Activated CD8-positive, alpha-beta memory T cell treated with anti-CD3 and anti-CD28 coated beads, Interleukin-2, amount 50 U/mL, for 4 hours (primary cell): ENCODE measurements at regions not wholly inside any gene's neighbourhood (a gene's known extent, or its start where the extent isn't known, plus 50 kb on each side); places are given as distances from the start of the nearest gene placed in this dataset.

Experiments used
- DNase-seq: peaks from one replicate; pipeline ENCODE4 v3.0.0-alpha.2; 2020

DNA sequence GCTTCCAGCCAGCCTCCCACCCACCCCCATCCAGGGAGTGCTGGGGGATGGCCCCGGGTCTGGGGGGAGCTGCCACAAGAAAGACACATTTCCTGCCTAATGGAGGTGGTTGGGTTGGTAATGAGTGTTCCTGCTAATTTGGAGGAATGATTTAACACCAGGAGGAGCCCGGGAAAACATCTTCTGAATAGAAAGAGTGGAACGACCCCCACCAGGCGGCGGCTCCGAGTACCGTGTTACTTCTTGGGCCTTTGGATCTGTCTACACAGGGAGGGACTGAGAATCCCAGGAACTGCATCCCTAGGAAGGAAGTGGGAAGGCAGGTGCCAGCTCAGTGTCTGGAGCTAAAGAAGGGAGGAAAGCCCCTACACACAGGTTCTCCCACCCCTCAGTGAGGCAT is 64.6 kb downstream of the TSPAN17 start:
- no peak for DNase-seq

DNA sequence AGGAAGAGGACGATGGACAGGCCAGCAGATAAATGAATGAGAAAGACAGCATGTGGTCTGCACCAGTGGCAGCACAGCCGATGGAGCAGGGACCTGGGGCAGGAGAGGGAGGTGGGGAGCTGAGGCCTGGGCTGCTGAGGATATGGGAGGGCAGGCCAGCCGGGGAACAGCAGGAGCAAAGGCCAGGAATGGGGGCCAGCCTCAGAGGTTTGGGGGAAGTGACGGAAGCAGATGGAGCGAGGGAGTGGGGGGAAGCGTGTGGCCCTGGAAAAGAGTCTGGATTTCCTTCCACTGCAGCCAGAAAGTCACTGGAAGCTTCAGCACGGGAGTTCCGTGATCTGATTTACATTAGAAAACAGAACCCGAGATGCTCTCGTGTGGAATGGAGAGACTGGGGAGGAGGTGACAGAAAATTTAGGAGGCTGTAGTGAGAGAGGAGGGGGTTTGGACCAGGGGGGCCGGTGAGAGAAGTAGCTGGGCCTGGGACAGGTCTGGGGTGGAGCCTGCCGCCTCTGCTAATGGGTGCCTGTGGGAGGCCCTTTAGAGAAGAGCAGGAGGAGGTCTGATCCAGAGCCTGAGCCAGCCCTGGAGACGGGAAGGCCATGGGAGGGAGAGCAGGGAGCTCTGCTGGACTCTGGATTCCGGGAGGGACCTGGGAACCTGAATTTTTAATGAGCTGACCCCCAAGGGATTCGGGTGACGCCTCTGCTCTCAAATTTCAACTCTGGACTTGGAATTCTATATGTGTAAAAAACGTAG is 65.4 kb downstream of the TSPAN17 start:
- no peak for DNase-seq

DNA sequence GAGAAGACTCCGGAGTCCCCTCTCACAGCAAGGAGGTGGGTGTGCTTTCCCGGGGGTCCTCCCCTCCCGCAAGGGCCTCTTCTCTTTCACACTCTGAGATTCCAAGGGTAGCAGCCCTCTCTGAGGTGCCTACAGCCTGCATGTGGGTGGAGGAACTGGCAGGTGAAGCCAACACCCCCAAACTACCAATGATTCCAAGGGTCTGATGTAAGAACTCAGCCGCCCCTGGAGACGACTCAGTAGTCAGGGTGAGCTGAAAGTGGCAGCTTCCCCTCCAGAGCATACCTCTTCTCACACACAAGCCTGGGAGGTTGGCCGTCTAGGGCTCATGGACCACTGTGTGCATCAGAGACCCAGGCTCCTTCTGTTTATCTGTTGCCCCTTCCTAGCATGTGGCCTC is 66.1 kb downstream of the TSPAN17 start:
- no peak for DNase-seq

DNA sequence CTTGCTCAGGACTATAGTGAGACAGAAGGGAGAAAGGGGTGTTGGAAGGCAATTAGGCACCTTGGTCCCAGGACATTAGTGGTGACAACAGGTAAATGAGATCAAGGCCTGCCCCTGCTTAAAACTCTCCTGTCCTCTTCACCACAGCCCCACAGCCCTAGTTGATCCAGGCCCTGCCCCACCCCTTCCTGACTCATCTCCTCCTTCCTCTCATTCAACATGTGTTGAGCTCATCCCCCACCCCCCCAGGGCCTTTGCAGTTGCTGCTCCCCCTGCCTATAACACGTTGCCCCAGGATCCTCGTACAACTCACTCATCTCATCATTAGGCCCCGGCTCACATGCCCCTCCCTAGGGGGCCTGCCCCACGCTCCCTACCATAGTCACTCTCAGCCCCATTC is 66.8 kb downstream of the TSPAN17 start:
- no peak for DNase-seq

DNA sequence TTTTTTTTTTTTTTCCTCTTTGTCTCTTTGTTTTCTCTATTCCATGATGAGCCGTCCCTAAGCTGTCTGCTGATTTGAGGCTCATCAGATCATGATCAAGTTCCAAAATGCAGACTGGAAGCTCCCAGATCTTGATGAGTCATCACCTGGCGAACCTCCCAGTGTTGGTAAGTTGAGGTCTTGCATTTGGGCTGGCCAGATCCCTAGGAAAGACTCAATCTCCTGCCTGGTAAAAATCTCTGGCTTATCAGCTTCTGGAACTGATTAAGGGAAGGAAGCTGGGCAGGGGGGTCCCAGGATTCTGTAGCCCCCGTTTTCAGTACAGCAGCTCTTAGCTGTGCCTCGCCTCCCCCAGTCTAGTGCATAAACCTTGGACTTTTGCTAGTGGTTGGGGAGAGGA is 69.0 kb downstream of the TSPAN17 start:
- no peak for DNase-seq

DNA sequence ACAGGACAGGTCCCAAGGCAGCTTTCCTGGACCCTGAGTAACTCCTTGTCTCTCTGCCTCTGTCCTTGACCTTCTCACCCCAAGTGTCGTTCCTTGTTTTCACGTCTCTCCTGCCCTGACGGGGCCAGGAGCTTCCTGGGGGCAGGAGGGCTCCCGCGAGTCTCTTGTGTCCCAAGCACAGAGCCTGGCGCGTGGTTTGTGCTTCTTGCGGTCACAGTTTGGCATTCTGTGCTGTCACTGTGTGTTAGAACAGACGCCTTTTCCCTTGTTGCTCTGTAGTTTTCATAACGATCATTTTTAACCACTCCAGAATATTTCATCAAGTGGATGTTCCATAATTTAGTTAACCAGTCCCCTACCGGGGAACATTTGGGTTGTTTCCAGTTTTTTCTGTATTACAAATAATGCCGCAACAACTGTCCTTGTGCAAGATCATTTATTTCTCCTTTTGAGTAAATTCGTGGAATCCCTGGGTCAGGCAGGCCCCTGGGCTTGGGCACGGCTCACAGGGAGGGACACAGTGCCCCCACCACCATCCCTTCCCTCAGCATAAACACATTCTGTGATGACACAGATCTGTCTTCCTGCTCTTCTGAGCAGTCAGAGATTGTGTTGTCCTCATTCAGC is 71.9 kb downstream of the TSPAN17 start:
- no peak for DNase-seq

DNA sequence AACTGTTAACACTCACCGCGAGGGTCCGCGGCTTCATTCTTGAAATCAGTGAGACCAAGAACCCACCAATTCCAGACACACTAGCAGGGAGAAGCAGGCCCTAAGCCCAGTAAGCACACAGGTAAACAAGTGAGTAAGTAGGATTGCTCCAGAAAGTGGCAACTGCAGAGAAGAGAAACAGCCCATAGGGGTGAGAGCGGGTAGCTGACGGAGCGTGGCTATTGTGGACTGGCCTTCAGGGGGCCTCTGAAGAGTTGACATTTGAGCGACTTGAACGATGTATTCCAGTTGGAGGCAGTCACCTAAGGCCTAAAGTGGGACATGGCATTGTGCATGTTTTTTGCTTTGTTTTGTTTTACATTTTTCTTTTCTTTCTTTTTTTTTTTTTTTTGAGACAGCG is 74.2 kb downstream of the TSPAN17 start:
- no peak for DNase-seq

DNA sequence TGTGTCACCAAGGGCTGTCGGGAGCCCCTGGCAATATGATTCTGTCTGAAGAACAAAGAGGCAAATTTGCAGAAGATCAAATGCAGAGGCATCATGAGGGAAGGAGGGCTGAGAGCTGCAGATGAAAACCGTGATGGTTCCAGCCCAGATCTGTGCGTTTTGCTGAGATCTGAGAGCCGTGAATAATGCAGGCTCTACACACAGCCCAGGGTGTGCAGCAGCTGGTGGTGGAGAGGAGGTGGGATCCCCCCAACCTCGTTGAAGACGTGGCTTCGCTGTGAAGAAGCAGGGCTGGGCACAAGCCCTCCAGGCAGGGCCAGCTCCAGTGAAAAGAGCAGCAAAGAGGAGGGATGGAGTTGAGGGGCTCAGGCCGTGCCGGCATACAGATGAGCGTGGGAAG is 75.5 kb downstream of the TSPAN17 start:
- no peak for DNase-seq

DNA sequence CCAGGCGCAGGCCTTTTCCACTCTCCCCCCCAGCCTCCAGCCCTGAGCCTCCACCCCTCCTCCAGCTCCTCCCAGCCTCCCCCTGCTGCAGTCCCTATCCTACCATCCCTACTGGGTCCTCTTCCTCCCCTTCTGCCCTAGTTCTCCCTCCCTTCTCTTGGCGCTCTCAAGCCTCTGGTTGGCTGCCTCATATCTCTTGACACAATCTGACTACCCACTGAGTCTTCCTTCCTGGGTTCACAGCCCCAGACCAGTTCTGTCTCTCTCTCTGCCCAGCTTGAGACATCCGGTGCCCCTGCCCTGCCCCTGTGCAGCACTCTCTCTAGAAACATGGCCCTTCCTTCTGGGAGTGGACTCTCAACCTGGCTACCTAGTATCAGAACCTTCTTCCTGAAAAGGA is 76.2 kb downstream of the TSPAN17 start:
- DNase-seq: no peak

DNA sequence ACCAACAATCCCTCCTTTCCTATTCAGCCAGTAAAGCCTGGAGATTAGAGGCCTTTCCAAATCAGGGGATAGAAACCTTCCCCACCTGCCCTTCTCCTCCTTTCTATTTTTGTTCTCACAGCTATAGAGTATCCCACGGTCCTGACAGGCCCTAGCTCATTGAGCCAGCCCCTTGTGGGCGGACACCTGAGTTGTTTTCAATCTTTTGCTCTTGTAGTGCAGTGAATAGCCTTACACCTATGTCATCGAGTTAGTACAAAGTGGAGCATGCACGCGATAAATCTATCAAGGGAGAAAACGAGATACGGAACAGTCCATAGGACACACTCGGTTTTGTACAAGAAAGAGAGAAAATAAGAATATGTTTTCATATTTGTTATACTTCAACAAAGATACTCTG is 77.2 kb downstream of the TSPAN17 start:
- no peak for DNase-seq

DNA sequence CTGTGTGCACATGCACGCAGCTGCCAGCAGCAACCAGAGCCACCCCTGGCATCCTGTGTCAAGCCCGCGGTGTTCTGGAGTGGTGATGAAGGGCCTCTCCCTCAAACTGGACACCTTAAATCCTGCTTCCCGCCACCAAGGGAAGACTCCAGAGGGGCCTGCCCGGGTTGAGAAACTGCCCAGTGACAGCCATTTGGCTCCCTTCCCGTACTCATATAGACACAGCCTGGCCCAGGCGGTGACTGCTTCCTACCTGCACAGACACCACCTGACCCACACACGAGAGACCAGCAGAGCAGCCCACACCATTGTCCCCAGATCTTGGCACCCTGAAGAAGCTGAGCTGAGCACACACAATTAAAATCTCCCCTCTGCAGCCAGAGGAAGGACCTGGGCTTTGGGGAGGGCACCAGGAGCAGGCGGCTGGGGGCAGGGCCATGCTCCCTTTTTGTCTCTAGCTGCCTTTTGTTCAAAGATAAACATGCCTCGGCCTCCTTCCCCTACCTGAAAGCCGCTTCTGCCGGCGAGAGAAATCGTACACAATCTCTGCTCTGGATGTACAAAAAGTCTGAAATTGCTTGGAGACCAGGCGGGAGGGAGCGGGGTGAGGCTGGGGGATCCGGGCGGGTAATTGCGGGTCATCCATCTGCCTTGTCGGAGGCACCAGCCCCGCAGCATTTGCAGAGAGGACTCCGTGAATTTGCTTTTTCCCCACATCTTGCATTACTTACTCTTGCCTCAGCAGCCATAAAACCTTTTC is 78.4 kb downstream of the TSPAN17 start:
- no peak for DNase-seq

DNA sequence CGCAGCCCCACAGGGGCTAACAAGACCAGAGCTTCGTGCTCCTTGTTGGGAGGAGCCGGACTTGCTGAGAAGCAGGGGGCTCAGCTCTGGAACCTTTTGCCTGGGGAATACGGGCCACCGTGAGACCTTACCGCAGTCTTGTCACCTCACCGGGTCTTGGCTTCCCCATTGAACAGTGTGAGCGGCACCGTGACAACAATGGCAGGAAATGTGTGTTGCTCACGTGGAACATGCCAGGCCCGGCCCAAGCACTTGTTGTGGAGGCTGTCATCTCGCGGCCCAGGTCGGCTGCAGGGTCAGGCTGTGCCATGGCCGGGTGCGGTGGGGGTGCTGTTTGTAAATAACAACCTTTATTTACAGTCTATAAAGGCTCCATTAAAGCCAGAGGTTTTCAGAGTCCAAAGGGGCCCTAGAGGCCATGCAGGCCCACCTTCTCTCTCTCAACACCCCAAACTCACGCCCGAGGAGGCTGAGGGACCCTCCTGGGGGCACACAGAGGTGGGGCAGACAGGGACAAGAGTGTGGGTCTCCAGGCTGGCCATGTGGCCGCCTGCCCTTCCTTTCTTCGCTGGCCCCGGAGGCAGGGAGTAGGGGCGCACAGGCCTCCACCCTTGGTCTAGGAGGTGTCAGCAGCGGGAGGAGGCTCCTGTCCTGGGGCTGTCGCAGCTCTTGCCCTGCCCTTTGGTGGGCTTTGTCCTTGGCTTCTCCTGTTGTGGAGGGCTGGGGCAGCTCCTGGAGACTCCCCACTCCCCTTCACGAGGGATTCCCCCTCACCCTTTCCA is 79.7 kb downstream of the TSPAN17 start:
- DNase-seq: no peak

DNA sequence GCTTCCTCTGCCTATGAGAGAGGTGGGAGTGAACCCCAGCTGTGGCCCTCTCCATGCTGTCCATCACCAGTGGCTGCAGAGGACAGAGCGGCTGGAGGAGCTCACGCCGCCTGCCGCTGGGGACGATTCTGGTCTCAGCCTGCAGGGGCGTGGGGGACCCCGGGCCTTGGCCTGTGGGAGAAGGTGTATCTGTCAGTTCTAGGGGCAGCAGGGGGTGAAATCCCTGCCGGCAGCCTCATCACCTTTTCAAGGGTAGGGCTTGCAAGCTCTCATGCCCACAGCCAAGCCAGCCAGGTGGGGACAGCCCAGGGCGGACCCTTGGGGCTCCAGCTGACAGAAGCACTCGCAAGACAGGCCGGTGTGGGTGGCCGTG is 80.2 kb downstream of the TSPAN17 start:
- DNase-seq: no peak

DNA sequence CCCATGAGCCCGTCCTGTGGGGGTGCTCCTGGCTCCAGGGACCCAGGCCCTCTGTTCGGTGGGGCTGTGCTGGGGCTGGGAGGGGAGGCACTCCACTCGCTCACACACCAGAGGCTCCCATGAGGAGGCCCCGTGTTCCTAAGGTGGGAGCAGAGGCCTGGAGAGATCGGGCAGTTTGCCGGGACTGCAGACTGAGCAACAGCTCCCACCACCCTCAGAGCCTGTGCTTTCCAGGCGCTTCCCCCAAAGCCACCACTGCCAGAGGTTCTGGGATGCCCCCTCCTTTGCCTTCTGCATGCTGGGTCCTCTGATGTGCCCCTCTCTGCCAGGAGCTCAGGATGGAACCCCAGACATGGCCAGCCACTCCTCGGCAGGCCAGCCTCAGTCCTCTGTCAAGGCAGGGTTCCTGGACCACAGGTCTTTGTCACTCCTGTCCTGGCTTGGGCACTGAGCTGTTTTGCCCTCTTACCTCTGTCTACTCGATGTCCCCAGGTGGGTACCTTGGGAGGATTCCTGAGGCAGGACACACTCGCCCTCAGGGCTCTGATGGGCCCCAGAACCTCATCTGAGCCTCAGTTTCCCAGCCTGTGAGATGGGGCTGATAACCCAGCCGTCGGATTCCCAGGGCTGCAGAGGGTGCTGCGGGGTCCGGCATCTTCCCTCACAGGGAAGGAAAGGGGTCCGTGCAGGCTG is 80.8 kb downstream of the TSPAN17 start:
- no peak for DNase-seq

DNA sequence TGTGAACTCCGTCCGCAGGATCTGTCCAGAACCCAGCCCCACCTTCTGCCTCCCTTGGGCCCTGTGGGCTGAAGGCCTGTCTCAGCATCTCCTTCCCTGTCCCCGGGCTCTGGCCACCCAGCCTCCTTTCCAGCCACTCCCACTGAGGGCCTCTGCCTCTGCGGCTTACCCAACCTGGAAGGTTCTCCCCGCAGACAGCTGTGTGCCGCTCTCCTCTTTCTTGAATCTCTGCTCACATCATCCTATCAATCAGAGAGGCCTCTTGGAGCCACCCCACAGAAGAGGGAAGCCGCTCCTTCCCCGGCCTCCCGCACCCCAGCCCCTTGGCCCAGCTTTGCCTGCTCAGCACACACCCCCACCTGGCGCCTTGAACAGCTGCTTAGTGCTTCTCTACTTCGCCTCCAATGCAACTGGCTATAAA is 81.5 kb upstream of the UNC5A start:
- no peak for DNase-seq

DNA sequence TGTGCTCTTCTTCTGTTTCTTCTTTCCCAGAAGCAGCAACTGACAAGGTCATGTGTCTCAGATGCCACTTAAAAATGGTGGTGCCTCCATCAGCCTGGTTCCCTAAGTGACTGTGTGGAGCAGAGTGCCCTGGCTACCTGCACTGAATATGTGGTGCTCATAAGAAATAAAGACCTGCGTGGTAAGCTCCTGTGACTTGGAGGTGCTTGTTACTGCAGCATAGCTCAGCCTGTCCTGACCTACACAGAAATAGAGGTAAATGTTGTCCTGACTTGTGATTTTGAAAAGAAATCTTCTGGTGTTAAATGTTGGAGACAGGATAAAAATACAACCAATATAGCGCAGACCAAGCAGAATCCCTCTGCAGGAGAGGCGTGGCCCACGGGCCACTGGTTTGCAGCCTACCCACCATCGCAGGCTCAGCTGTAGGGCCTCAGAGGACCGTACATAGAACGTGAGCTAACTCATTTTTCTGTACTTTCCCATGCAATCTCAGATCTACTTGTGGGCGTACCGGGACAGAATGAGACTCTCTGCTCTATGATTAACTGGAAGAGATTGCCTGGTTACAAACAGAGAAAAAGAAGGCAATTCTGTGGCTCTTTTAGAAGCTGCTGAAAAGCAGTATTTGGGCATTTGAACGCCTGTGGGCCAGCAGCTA is 79.4 kb upstream of the UNC5A start:
- DNase-seq: no peak

DNA sequence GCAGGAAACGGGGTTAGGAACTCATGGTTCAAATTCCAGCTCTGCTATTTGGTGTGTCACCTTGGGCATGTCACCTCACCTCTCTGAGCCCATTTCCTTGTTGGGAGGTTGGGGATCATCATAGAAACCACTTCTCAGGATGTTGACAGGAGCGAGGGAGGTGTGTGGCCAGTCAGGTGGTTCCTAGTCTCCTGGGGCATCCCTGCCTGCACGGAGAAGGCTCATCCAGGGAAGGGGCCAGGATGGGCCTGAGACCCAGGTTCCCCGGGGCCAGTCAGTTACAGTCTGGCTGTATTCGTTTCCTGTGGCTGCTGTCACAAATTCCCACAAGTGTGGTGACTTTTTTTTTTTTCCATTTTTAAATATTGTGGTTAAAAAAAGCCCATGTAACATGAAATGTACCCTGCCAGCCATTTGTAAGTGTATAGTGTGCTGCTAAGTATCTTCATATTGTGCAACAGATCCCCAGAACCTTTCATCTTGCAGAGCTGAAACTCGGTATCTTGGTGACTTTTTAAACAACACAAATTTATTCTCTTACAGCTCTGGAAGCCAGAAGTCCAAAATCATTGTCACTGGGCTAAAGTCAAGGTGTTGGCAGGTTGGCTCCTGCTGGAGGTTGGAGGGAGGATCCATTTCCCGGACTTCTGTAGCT is 78.7 kb upstream of the UNC5A start:
- DNase-seq: no peak

DNA sequence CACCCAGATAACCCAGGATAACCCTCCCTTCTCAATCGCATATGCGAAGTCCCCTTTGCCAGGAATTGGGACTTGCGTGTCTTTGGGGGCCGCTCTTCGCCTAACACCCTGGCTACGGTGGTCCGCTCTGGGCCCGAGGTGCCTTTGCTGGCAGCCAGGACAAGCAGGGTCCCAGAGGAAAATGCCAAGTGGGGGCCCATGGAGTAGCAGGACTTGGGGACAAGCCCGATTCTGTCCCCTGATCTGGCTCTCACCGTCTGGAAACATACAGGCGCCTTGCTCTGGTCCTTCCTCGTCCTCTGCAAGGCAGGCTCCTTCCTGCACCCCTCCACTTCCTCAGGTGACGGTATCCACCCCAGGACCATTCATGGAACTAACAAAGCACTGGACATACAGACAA is 78.1 kb upstream of the UNC5A start:
- DNase-seq: no peak

DNA sequence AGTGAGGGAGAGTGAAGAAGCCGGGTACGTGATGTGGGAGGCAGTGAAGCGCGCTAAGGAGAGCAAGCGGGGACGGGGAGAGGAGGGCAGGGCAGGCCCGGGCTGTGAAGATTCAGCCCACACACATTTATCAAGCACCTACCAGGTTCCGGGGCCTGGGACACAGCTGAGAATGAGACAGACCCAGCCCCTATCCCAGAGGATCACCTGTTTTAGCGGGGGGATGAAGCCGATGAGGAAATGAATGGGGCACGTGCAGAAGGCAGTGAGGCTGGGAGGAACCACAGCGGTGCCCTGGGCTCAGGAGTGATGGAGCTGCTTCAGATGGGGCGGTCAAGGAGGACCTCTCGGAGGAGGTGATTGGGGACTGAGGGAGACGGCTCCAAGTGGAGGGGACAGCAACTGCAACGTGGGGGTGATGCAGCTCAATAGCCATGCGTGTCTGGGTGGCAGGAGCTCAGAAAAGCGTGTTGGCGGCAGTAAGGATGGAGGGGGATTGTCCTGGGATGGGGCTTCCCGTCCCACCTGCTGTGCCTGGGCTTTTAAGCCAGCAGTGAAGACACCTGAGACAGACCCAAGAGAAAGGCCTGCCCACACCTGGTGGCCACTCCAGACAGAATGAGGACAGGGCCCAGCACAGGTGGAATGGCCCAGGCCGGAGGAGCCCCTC is 77.5 kb upstream of the UNC5A start:
- DNase-seq: peak; percentile 8

DNA sequence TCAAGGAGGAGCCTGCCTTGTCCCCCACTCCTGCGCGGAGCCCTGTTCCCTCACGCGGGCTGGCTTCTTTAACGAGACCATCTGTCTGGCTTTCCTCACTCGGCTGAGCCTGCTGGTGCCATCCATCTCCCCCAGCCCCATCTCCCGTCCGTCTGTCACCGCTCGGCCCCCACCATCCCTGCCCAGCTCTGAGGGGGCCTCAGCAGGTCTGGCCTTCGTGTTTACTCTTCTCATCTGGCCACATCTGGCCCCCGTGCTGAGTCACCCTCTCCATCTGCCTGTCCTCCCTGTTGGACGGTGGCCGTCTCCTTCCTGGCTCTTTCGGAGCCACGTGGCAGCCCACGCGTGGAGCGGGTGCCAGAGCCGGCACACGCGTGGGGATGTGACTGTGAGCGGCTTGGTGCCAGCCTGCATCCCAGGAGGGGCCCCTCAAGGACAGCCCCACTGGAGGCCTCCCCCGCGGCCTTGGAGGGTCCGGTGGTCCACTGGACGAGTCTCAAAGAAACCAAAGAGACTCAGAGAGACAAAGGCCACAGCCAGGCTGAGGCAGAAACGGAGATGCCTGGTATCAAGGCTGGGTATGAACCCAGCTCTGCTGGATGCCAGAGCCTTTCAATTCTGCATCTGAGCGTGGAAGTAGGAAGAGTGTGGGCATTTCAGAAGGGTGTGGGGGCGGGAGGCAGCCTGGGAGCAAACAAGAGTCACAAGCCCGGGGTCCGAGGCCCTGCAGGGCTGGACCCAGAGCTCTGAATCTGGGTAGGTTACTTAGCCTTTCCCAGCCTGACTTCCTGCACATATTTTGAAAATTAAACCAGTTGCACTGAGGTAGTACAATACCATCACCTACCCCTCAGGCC is 76.7 kb upstream of the UNC5A start:
- DNase-seq: peak; percentile 2
